GM10248 (cell line): ENCODE measurements at regions not wholly inside any gene's neighbourhood (a gene's known extent, or its start where the extent isn't known, plus 50 kb on each side); places are given as distances from the start of the nearest gene placed in this dataset.

Source experiments
- CTCF ChIA-PET: fragments of 300-600 bp; sonication (Branson Sonifier 250); formaldehyde crosslinking; extraction: SDS; loops from one replicate; lab custom pipeline; 2021; ENCODE audit warnings: antibody characterized with exemption; lab: Yijun Ruan, JAX
- POLR2A ChIA-PET: fragments of 350-650 bp; sonication (Branson Sonifier 250); formaldehyde crosslinking; extraction: SDS; loops from one replicate; lab custom pipeline; 2020; ENCODE audit warnings: antibody characterized with exemption; lab: Yijun Ruan, JAX
- DNase-seq: peaks from one replicate; pipeline ENCODE4 v3.0.0; 2012; ENCODE audit errors: extremely low spot score
- TF ChIP-seq, protein P1 (sequence below): IDR thresholded peaks from 2 replicates; pipeline ENCODE4 v1.5.1; 2012; ENCODE audit warnings: mild to moderate bottlenecking, low read depth; ENCODE audit errors: extremely low read depth, missing control alignments, control extremely low read depth

- no peak for DNase-seq
- CTCF ChIA-PET, result interaction anchor here (0.7 to 1.0 kb wide), 4 partner anchors 20 to 219 kb away, joined by 3 read pairs; no protein-coding TSS in a partner anchor
- POLR2A ChIA-PET, result no interaction called here
- TF ChIP-seq, protein P1, sequence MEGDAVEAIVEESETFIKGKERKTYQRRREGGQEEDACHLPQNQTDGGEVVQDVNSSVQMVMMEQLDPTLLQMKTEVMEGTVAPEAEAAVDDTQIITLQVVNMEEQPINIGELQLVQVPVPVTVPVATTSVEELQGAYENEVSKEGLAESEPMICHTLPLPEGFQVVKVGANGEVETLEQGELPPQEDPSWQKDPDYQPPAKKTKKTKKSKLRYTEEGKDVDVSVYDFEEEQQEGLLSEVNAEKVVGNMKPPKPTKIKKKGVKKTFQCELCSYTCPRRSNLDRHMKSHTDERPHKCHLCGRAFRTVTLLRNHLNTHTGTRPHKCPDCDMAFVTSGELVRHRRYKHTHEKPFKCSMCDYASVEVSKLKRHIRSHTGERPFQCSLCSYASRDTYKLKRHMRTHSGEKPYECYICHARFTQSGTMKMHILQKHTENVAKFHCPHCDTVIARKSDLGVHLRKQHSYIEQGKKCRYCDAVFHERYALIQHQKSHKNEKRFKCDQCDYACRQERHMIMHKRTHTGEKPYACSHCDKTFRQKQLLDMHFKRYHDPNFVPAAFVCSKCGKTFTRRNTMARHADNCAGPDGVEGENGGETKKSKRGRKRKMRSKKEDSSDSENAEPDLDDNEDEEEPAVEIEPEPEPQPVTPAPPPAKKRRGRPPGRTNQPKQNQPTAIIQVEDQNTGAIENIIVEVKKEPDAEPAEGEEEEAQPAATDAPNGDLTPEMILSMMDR, result no peak
Observed at GRCh38 chr6:12403201-12403826, 113.2 kb downstream of the EDN1 start.

- DNase-seq, result no peak
- TF ChIP-seq, protein P1, result no peak
- POLR2A ChIA-PET, result no interaction called here
- CTCF ChIA-PET, result interaction anchor here (0.9 to 1.0 kb wide), 2 partner anchors 21 to 79 kb away, joined by 3 read pairs; no protein-coding TSS in a partner anchor
Observed at GRCh38 chr6:12403947-12404647, 113.9 kb downstream of the EDN1 start.

GRCh38 chr6:12404651-12405050 lies 114.5 kb downstream of the EDN1 start:
- CTCF ChIA-PET, result no interaction called here

DNA sequence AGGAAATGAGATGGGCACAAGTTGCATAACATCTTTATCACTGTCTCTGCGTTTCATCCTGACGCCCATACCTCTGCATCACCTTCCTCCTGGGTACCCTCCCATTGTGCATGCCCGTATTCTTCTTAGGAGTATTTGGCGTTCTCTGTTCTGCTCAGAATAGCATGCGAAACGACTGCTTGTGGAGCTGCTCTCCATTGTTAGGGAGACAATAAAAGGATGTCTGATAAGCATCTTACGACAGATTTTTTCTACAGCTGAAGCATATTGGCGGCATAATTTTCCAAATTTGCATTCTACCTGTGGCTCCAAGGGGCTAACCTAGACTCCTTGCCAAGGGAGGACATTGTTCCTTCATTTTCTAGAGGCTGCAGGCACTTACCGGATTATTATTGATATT lies 118.6 kb downstream of the EDN1 start:
- CTCF ChIA-PET, result no interaction called here
- no peak for DNase-seq
- POLR2A ChIA-PET, result no interaction called here
- TF ChIP-seq, protein P1, result no peak

More at GRCh38 chr6:12404651-12405050, 114.5 kb downstream of the EDN1 start:
- TF ChIP-seq, protein P1, result no peak
- POLR2A ChIA-PET, result no interaction called here
- no peak for DNase-seq

DNA sequence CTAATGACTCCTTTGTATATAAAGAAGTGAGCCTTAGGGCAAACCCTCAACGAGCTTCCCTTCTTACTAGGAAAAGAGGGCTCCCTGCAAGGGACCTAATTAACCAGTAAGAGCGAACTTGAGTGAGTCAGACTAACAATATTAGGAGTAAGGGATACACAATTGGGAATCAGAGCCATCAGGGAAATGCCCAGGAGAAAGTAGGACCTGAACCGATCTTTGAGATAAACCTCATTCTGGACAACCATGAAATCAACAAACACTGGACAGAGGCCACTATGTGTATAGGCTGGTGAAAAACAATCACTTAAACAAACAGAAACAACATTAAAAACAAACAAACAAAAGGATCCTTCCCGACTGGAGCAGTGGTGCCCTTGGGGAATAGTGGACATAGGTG lies 120.8 kb downstream of the EDN1 start:
- TF ChIP-seq, protein P1, result no peak
- DNase-seq, result no peak
- CTCF ChIA-PET, result interaction anchor here (0.9 to 1.3 kb wide), 3 partner anchors 9 to 12 kb away, joined by 3 to 4 read pairs (median 3); no protein-coding TSS in a partner anchor

GRCh38 chr6:12414096-12414675 lies 124.0 kb downstream of the EDN1 start:
- DNase-seq, result no peak
- ChIA-PET CTCF (interaction anchor here (1.1 to 1.6 kb wide), 2 partner anchors 8 to 124 kb away, joined by 5 read pairs; partner anchors contain the start of gene EDN1), POLR2A (no interaction called here)
- TF ChIP-seq, protein P1, result no peak

More for the DNA sequence above, 120.8 kb downstream of the EDN1 start:
- POLR2A ChIA-PET, result no interaction called here
